ENCODE measurements at regions not wholly inside any gene's neighbourhood (a gene's known extent, or its start where the extent isn't known, plus 50 kb on each side); places are given as distances from the start of the nearest gene placed in this dataset.

DNA sequence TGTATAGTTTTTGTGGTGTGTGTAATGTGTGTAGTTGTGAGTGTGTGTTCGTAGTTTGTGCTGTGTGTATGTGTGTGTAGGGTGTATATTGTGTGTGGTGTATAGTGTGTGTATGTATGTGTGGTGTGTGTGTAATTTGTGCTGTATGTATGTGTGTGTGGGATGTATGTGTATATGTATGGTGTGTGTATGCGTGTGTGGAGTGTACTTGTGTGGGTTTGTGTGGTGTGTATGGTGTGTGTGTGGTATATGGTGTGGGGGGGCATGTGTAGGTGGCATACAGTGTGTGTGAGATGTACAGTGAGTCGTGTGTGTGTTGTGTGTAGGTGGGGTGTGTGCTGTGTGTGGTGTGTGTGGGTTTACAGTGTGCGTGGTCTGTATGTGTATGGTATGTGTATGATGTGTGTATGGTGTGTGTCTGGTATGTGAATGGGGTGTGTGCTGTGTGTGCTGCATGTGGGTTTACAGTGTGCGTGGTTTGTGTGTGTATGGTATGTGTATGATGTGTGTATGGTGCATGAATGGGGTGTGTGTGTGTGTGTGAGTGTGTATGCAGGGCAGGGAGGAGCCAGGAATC, 125.2 kb downstream of the GADD45G start:
- in situ Hi-C loops (cut with HindIII; ENCODE audit: low pct_ligation_motif_present, low sequenced_read_pairs), result no loop called here
- no peak overlapping the region for H3K27ac ChIP-seq
- no peaks in the 10 kb centered on the region for H3K36me3 ChIP-seq (replicated peaks)
- no peaks in the 10 kb centered on the region for H3K27me3 ChIP-seq (replicated peaks)
- no peak for TF ChIP-seq CTCF (IDR thresholded peaks at IDR 0.05; ENCODE audit: low read depth, low read length, missing control alignments)
- DNase-seq, result no peak
- H3K4me3 ChIP-seq (ENCODE audit: low read depth, low read length), result no peak overlapping the region

DNA sequence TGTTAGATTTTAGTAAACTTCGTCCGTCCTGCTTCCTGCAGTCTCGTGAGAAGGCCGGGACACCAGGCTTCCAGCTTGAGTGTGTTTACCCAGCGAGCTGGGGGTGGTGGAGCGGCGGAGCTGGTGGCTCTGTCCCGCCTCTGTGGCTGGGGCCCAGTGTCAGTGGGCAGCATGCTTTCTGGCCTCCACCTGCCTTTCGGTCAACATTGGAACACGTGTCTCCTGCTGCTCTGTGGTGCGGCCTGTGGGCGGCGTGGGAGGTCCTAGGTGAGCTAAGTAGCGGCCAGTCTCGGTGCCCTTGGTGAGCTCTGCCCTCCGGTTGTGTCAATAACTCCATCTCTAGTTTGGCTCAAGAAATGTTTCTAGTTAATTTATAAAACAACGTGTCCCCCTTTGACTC, 125.9 kb downstream of the GADD45G start:
- in situ Hi-C loops (cut with HindIII; ENCODE audit: low pct_ligation_motif_present, low sequenced_read_pairs), result no loop called here
- Histone ChIP-seq H3K36me3 (replicated peaks) (no peaks in the 10 kb centered on the region), H3K4me3 (ENCODE audit: low read depth, low read length) (no peak overlapping the region), H3K27ac (no peak overlapping the region), H3K27me3 (replicated peaks) (no peaks in the 10 kb centered on the region)
- no peak for DNase-seq
- no peak for TF ChIP-seq CTCF (IDR thresholded peaks at IDR 0.05; ENCODE audit: low read depth, low read length, missing control alignments)

GRCh38 chr9:89731262-89732182, 126.7 kb downstream of the GADD45G start:
- DNase-seq, result no peak
- H3K4me3 ChIP-seq (ENCODE audit: low read depth, low read length), result no peak overlapping the region
- no peak for TF ChIP-seq CTCF (IDR thresholded peaks at IDR 0.05; ENCODE audit: low read depth, low read length, missing control alignments)
- no peak overlapping the region for H3K27ac ChIP-seq
- no peaks in the 10 kb centered on the region for H3K36me3 ChIP-seq (replicated peaks)
- no peaks in the 10 kb centered on the region for H3K27me3 ChIP-seq (replicated peaks)
- in situ Hi-C loops (cut with HindIII; ENCODE audit: low pct_ligation_motif_present, low sequenced_read_pairs), result no loop called here

- H3K27me3 ChIP-seq (replicated peaks), result no peaks in the 10 kb centered on the region
- DNase-seq, result no peak
- in situ Hi-C loops (cut with HindIII; ENCODE audit: low pct_ligation_motif_present, low sequenced_read_pairs), result no loop called here
Observed at GRCh38 chr9:89732295-89732938, 127.6 kb downstream of the GADD45G start.

DNA sequence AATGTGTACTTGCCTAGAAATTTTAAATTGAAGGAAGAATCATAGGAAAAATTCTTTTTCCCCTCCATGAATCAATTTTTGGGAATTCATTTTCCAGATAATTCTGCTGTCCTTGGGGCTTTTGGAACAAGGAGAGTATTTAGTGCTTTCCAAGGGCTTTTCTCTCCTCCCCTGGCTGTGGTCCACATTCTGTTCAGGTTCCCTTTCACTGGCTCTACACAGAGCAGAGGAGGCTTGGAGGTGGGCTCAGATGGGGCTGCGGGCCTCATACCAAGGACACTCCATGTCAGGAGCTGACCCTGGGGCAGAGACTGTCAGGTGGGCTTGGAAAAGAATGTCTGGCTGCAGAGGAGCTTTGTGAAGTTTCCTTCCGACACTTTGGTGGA, 128.1 kb downstream of the GADD45G start:
- no peak for DNase-seq
- H3K4me3 ChIP-seq (ENCODE audit: low read depth, low read length), result no peak overlapping the region
- H3K27me3 ChIP-seq (replicated peaks), result no peaks in the 10 kb centered on the region
- H3K36me3 ChIP-seq (replicated peaks), result no peaks in the 10 kb centered on the region
- no peak overlapping the region for H3K27ac ChIP-seq
- in situ Hi-C loops (cut with HindIII; ENCODE audit: low pct_ligation_motif_present, low sequenced_read_pairs), result no loop called here
- no peak for TF ChIP-seq CTCF (IDR thresholded peaks at IDR 0.05; ENCODE audit: low read depth, low read length, missing control alignments)

More at GRCh38 chr9:89732295-89732938, 127.6 kb downstream of the GADD45G start:
- Histone ChIP-seq H3K27ac (no peak overlapping the region), H3K36me3 (replicated peaks) (no peaks in the 10 kb centered on the region), H3K4me3 (ENCODE audit: low read depth, low read length) (no peak overlapping the region)
- no peak for TF ChIP-seq CTCF (IDR thresholded peaks at IDR 0.05; ENCODE audit: low read depth, low read length, missing control alignments)

Measured in brain microvascular endothelial cell (primary cell).